Stomach (tissue), 8 donors: ENCODE measurements at regions not wholly inside any gene's neighbourhood (a gene's known extent, or its start where the extent isn't known, plus 50 kb on each side); places are given as distances from the start of the nearest gene placed in this dataset.

Source experiments
- DNase-seq, 2 donors: peaks; one replicate each; pipeline versions ENCODE4 v3.0.0 to v3.0.0-alpha.2; 2013 to 2019
- H3K27ac ChIP-seq, 5 donors: fragments of 200-600 bp in 4 of 5; sonication (generic) in 4 of 5; one replicate each; pipeline ENCODE4 v1.5.1; 2013 to 2019; ENCODE audit warnings: mild to moderate bottlenecking in 1 of 5, moderate library complexity in 1 of 5
- H3K27me3 ChIP-seq, 3 donors: fragments of 200-600 bp; sonication (generic); one replicate each; pipeline ENCODE4 v1.5.1; 2017 to 2019; ENCODE audit warnings: mixed run types in 1 of 3
- H3K36me3 ChIP-seq, 4 donors: fragments of 200-600 bp; sonication (generic); 1 replicate in 3 of 4; 2 replicates in 1 of 4; pipeline ENCODE4 v1.5.1; 2016 to 2019
- H3K4me1 ChIP-seq, 4 donors: fragments of 200-600 bp; sonication (generic); one replicate each; pipeline ENCODE4 v1.5.1; 2016 to 2019
- H3K4me3 ChIP-seq, 4 donors: fragments of 200-600 bp; sonication (generic) in 3 of 4; one replicate each; pipeline ENCODE4 v1.5.1; 2016 to 2019; ENCODE audit warnings: mild to moderate bottlenecking in 1 of 4
- H3K9me3 ChIP-seq, 4 donors: fragments of 200-600 bp; sonication (generic); one replicate each; pipeline ENCODE4 v1.5.1; 2016 to 2019
- EP300 ChIP-seq: sonication (generic); formaldehyde crosslinking; IDR thresholded peaks from one replicate; pipeline ENCODE4 v1.6.1; 2017; ENCODE audit warnings: antibody characterized with exemption
- POLR2A ChIP-seq, 4 donors: fragments of 450-650 bp; IDR thresholded peaks; one replicate each; pipeline ENCODE4 v1.6.1; 2016; ENCODE audit warnings: antibody characterized with exemption in 4 of 4, control low read depth in 2 of 4, mild to moderate bottlenecking in 1 of 4, moderate library complexity in 1 of 4
- POLR2AphosphoS5 ChIP-seq, 3 donors: sonication (generic); formaldehyde crosslinking; IDR thresholded peaks; one replicate each; pipeline ENCODE4 v1.6.1; 2016; ENCODE audit warnings: antibody characterized with exemption in 3 of 3
- WGBS, 5 donors: extraction: QIAGEN DNeasy Blood & Tissue Kit in 3 of 5; methylation state at CpG; one replicate each; pipeline versions ENCODE4 v1.1.5 to v1.1.7; 2013 to 2018; 5-methylcytosine and 5-hydroxymethylcytosine counted together
- intact Hi-C: fragments of 100-400 bp; cut with DNase I; formaldehyde crosslinking; loops from one replicate; pipeline ENCODE4 v1.15.1; 2023; ENCODE audit warnings: low total_unique reads
- TF ChIP-seq, protein P1 (sequence below), 7 experiments: fragments of 450-650 bp in 4 of 7; fragments of 200-600 bp in 3 of 7; sonication (generic) in 3 of 7; IDR thresholded peaks; one replicate each; pipeline ENCODE4 v1.5.1; 2016 to 2019; ENCODE audit warnings: antibody characterized with exemption in 7 of 7, control low read depth in 2 of 7, mild to moderate bottlenecking in 1 of 7
- donor health status: healthy with polysubstance abuse.
- donor health status: Bipolar disorder and iron deficiency.
- donor health status: healthy.

DNA sequence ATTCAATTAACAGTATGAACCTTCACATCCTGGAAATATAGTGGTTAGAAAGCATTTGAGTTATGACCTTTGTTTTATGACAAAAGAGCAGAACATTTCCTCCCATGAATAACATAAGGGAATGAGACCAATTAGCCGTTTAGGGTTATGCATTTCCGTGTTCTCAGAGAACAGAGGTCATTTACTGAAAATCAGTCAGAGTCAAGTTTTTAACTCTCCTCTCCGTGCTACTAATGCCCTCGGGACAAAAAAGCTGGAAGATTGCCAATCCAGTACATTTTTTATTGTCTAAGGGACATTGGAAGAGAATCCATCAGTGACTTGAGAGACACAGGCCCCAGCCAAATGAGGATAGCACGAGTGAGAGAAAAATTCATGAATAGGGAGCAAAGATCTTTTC is 632.7 kb downstream of the RFPL4B start:
- TF ChIP-seq POLR2AphosphoS5 (IDR thresholded peaks at IDR 0.05) (peak in 1 of 3 donors; percentile 3), EP300 (no peak), POLR2A (IDR thresholded peaks at IDR 0.05) (no peak)
- TF ChIP-seq, protein P1, sequence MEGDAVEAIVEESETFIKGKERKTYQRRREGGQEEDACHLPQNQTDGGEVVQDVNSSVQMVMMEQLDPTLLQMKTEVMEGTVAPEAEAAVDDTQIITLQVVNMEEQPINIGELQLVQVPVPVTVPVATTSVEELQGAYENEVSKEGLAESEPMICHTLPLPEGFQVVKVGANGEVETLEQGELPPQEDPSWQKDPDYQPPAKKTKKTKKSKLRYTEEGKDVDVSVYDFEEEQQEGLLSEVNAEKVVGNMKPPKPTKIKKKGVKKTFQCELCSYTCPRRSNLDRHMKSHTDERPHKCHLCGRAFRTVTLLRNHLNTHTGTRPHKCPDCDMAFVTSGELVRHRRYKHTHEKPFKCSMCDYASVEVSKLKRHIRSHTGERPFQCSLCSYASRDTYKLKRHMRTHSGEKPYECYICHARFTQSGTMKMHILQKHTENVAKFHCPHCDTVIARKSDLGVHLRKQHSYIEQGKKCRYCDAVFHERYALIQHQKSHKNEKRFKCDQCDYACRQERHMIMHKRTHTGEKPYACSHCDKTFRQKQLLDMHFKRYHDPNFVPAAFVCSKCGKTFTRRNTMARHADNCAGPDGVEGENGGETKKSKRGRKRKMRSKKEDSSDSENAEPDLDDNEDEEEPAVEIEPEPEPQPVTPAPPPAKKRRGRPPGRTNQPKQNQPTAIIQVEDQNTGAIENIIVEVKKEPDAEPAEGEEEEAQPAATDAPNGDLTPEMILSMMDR (IDR thresholded peaks at IDR 0.05), result no peak
- H3K36me3 ChIP-seq, result no peaks in the 10 kb centered on the region
- no peaks in the 10 kb centered on the region for H3K27me3 ChIP-seq
- H3K4me1 ChIP-seq, result no peaks in the 10 kb centered on the region
- H3K9me3 ChIP-seq, result peaks cover 0 to 10% (median 4%) of the 10 kb centered on the region in 4 donors
- intact Hi-C loops, result no loop called here
- no peak overlapping the region for H3K27ac ChIP-seq
- DNase-seq, result peak in 1 of 2 donors; percentile 63
- no peak overlapping the region for H3K4me3 ChIP-seq
- WGBS, 5 donors, result 43 to 55% (median 47%) methylated on average over 5 of the region's 5 CpGs

GRCh38 chr6:112980676-112981075 is 633.5 kb downstream of the RFPL4B start:
- DNase-seq, result no peak
- Histone ChIP-seq H3K4me3 (no peak overlapping the region), H3K9me3 (peaks cover 0 to 4% (median 3%) of the 10 kb centered on the region in 4 donors), H3K36me3 (no peaks in the 10 kb centered on the region), H3K27me3 (no peaks in the 10 kb centered on the region), H3K27ac (no peak overlapping the region), H3K4me1 (no peaks in the 10 kb centered on the region)
- WGBS, 5 donors, result 68 to 85% (median 76%) methylated on average over 3 of the region's 3 CpGs
- intact Hi-C loops, result no loop called here
- no peak for TF ChIP-seq POLR2AphosphoS5 (IDR thresholded peaks at IDR 0.05)
- TF ChIP-seq EP300, result no peak
- TF ChIP-seq, protein P1 (IDR thresholded peaks at IDR 0.05), result no peak
- TF ChIP-seq POLR2A (IDR thresholded peaks at IDR 0.05), result no peak

DNA sequence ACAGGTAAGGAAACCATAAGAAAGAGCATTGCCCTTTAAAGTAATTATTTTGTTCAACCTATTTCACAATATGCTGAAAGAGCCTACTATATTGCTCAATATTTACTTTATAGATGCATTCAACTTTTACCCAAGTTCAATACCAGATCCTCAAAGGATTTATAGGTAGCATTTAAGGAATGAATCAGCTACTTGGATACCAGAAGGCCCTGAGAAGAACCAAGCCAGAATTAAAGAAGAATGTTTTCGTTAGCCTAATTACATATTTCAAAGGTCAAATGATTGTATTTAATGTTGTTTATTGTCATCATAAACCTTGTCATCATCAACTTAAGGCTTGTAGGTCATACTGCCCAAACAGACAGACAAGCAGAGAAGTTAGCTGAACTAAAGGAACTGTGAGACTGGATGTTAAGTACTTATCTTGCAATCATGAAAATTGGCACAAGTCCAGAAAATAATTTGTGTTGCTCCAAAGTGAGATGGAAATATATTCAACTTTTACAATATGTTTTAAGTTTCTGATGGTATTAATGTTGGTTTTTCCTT is 636.7 kb downstream of the RFPL4B start:
- Histone ChIP-seq H3K27ac (no peak overlapping the region), H3K4me1 (no peaks in the 10 kb centered on the region), H3K36me3 (no peaks in the 10 kb centered on the region), H3K4me3 (no peak overlapping the region), H3K9me3 (no peaks in the 10 kb centered on the region), H3K27me3 (no peaks in the 10 kb centered on the region)
- no peak for TF ChIP-seq EP300
- TF ChIP-seq POLR2A (IDR thresholded peaks at IDR 0.05), result no peak
- TF ChIP-seq POLR2AphosphoS5 (IDR thresholded peaks at IDR 0.05), result no peak
- TF ChIP-seq, protein P1 (IDR thresholded peaks at IDR 0.05), result no peak
- peak in 1 of 2 donors; percentile 21 for DNase-seq
- WGBS, 5 donors, result 56 to 77% (median 70%) methylated on average over 1 of the region's 1 CpG
- intact Hi-C loops, result no loop called here

DNA sequence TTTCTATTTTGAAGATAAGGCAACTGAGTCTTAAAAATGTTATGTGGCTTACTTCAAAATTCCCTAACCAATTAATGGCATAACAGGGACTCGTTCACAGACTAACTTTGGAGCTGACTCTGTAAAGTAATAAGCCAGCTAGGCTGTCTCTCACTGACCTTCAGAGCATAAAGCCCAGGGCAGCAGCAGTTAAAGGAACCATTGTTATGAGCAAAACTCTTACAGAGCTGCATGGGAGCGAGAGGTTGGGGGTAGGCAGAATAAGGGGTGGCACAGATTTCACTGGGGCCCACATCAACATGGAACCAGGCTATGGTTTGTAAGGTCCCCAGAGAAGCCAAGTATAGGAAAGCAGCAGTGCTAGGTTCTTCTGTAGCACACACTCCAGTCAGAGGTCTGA is 637.8 kb downstream of the RFPL4B start:
- TF ChIP-seq, protein P1 (IDR thresholded peaks at IDR 0.05), result no peak
- TF ChIP-seq POLR2A (IDR thresholded peaks at IDR 0.05) (no peak), EP300 (no peak), POLR2AphosphoS5 (IDR thresholded peaks at IDR 0.05) (no peak)
- Histone ChIP-seq H3K4me3 (no peak overlapping the region), H3K27me3 (no peaks in the 10 kb centered on the region), H3K9me3 (no peaks in the 10 kb centered on the region), H3K36me3 (no peaks in the 10 kb centered on the region), H3K4me1 (no peaks in the 10 kb centered on the region), H3K27ac (no peak overlapping the region)
- no peak for DNase-seq
- WGBS, 5 donors, result 83 to 90% (median 84%) methylated on average over 2 of the region's 2 CpGs
- intact Hi-C loops, result no loop called here
